ENCODE measurements at regions not wholly inside any gene's neighbourhood (a gene's known extent, or its start where the extent isn't known, plus 50 kb on each side); places are given as distances from the start of the nearest gene placed in this dataset.

GRCh38 chr13:44719857-44720671, 143.9 kb upstream of the TSC22D1 start:
- TF ChIP-seq RXRA (IDR thresholded peaks at IDR 0.05) (no peak), JUND (IDR thresholded peaks at IDR 0.05) (no peak), ATF3 (IDR thresholded peaks at IDR 0.05) (no peak), SP1 (IDR thresholded peaks at IDR 0.05) (no peak)

Data from liver (tissue), 2 donors.